Hematopoietic multipotent progenitor cell treated with erythropoietin and hydrocortisone succinate and interleukin-3 and kit ligand, for 8 days (in vitro differentiated cells): ENCODE measurements at regions not wholly inside any gene's neighbourhood (a gene's known extent, or its start where the extent isn't known, plus 50 kb on each side); places are given as distances from the start of the nearest gene placed in this dataset.

Experiments
- DNase-seq: peaks from one replicate; pipeline ENCODE4 v3.0.0-alpha.2; 2015

GRCh38 chr3:117417411-117417810, 707.8 kb downstream of the TUSC7 start:
- DNase-seq: no peak

DNA sequence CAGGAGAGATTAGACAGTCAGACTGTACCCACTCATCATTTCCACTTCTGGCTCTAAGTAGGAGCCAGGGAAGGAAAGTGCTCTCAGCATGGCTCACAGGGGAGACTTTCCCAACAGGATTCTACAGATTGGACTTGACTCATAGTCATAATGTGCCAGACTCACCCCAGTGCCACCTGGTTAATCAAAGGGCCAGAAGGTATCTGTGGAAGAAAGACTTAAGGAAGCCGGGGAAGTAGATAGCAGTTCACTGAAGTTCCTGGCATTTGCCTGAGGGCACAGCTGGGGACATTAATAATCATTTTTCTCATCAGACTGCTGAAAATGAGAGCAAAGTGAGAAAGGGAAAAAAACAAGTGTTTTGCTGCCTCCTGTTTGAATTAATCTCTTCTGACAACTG, 717.5 kb downstream of the TUSC7 start:
- no peak for DNase-seq

GRCh38 chr3:117433427-117433826, 723.8 kb downstream of the TUSC7 start:
- no peak for DNase-seq

DNA sequence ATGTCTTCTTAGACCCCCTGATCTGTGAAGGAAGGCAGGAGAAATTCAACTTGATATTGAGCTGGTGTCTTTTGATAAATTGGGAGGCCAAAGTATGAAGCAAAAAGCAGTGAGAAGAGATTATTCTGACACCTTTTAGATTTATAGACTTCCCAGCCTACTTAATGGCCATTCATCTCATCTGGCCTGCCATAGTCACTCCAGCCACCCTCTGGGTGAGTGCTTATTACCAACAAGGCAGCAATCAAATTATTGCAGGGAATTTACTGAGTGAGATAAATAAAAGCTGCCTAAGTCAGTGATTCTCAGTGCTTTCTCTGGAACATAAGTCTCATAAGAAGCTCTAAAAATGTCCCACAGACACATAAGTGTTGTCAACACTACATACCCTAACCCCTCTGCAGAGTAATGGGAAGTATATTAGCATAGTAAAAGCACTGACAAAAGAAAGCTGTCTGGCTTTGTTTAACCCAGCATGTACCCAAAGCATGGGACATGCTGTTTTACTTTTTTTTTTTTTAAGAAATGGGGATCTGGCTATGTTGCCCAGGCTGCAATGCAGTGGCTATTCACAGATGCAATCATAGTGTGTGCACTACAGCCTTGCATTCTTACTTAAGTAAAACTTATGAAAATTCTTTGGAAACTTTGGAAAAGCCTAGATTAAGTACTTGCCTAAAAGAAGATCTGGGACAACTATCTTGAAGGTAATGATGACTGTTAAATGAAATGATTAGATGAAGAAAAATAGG, 725.3 kb downstream of the TUSC7 start:
- no peak for DNase-seq

DNA sequence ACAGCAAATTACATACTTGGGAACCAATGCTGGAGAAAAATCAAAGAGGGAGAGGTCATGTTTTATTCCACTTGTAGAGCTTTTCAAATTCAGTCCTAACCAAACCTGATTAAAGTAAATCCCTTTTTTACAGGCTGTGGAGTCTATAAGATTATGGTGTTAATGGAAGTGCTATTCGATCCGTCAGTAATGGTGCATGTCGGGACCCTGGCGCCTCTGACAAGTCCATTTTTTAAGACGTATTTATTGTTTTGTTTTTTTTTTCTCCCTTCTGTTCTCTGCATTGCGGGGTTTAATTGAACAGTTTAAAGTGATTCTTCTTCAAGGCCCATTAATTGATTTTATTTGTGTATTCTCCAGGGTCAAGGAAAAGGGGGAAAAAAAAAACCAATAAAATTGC, 725.9 kb downstream of the TUSC7 start:
- no peak for DNase-seq

GRCh38 chr3:117439812-117440211, 730.2 kb downstream of the TUSC7 start:
- DNase-seq: no peak

- DNase-seq: no peak
These were observed 732.3 kb downstream of the TUSC7 start for GRCh38 chr3:117441851-117442250.

GRCh38 chr3:117442566-117442965, 733.0 kb downstream of the TUSC7 start:
- no peak for DNase-seq

GRCh38 chr3:117443014-117443413, 733.4 kb downstream of the TUSC7 start:
- DNase-seq: no peak

DNA sequence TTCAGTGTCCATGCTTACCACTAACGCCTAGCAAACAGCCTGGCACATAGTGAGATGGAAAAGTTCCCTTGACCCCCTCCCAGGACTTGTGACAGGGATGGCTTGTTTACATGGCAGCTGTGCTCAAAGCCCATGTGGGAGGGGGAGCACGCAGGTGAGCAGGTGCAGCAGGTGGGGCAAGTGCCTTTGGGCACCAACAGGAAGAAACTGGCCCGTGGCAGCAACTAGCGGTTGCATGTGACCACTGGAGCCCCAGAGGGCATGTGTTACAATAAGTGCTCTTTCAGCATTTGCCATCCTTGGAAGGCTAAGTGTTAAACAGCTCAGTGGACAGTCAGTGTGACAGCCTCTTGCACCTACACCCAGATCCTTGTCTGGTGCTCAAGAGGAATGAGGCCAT, 734.6 kb downstream of the TUSC7 start:
- DNase-seq: no peak

DNA sequence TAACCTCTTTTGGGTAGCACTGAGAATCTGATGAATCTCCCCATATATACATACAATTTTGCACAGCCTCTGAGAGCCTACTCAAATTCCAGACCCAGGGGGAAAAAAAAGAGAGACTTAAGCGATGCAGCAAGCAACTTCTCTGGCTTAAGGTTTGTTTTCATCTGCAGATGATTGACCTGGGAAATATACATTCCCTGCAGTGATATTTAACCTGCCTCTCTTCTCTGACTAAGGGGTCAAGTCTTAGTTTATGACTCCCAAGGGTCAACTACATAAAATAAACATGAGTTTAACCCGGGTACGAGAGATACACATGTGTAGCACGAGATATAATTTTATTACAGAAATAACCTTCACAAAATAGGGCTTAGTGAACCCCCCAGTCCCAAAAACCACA, 737.8 kb downstream of the TUSC7 start:
- DNase-seq: no peak

DNA sequence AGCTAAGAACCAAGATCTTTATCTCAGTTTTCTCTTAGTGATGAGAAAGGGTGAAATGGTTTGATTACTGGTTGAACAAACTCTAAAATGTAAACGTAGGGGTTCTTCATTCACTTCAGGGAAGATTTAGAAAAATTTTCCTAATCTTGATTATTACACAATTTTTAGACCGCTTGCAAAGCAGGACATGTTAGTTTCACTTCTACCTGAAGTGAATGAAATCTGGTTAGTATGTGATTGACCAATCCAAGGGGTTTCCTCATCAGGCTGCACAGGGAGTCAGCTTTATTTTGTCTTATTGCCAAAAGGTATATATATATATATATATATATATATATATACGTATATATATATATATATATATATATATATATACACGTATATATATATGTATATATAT, 740.4 kb downstream of the TUSC7 start:
- no peak for DNase-seq

GRCh38 chr3:117454254-117454653, 744.7 kb downstream of the TUSC7 start:
- DNase-seq: no peak

DNA sequence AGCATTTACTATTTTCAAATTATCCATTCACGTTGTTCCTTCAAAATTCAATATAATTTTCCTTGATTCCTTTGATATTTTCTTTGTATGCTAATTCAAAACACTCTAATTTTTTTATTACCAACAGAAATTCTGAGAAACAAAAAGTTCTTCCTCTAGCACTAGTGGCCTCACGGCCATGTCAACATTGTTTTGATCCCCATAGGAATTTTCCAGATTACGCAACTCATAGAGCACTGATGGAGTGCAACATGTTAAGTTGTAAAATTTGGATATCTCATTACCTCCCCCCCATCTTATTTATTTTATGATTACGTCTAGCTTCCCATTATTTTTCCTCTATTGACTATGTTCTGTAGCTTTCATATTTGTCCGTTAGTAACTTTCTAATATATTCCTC, 745.3 kb downstream of the TUSC7 start:
- DNase-seq: no peak

- no peak for DNase-seq
These were observed 746.2 kb downstream of the TUSC7 start for GRCh38 chr3:117455782-117456181.

- no peak for DNase-seq
These were observed 753.9 kb downstream of the TUSC7 start for GRCh38 chr3:117463276-117464115.

DNA sequence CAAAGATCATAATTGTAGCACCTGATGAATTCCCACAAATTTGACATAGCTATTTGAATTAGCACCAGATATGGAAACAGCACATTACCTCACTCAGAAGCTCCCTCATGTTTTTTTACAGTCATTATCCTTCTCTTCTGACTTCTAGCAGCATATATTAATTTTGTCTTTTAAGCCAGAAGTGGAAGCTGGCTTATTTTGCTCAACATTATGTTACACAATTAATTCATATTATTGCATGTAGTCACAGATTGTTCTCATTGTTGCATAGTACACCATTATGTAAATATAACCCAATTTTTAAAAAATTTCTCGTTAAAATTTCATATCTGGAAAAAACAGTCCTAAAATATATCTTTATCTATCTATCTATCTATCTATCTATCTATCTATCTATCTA, 762.3 kb downstream of the TUSC7 start:
- no peak for DNase-seq

GRCh38 chr3:117473981-117474538, 764.5 kb downstream of the TUSC7 start:
- DNase-seq: no peak

- DNase-seq: no peak
These were observed 767.0 kb downstream of the TUSC7 start for GRCh38 chr3:117476572-117476971.

DNA sequence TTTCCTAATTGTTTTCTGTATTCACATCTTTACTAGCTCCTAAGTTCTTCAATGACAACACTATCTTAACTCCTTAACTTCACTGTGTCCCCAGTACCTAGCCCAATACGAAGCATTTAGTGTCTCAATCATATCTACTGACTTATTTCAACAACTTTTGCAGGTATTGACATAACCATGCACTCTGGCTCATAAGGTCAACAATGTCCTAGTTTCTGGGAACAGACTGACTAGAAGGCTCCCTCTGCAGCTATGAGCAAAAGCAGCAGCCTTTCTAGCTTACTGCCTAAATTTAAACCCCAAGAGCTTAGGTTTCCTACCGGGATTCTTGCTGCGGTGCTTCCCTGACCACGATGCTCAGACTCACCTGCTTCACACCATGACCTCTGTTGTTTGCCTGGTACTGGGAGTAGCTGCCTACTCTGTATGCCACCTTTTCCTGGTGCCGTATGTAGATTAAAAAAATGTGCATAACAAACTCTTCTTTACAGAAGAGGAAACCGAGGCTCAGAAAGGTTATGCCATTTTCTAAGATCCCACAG, 767.7 kb downstream of the TUSC7 start:
- DNase-seq: no peak

DNA sequence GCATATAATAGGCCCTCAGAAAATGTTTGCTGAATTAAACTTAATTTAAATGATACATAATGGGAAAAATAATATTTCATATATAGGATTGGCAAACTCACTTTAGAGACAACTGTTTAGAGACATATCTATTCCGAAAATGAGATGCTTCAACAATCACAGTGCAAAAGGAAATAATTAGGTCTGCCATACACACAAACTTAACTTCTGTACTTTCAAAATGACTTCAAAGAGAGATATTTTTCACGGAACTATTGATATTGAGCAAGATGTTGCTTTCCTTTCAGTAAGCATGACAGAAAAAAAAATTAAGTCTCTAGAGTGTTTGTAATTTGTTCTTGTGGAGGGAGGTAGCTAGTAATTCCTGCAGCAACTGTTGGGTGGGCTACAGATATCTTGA, 769.5 kb downstream of the TUSC7 start:
- DNase-seq: no peak

DNA sequence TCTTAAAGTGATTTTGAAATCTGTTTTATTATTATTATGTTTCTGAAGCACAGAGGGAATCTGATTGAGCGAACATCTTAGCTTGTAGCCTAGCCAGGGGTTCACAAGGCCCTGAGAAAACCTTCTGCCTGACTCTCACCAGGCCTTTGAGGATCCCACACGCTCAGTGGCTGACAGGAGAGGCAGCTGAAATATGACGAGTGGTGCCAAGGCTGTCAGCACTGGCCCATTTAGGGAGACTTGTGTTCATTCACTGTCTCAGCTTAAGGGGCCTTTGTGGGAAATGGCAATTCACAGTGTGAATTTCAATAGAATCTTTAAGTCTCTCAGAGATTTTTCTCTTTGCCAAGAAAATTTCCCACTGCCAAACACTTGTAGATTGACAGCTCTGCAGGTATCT, 770.9 kb downstream of the TUSC7 start:
- DNase-seq: no peak

- no peak for DNase-seq
These were observed 771.4 kb downstream of the TUSC7 start for GRCh38 chr3:117480972-117481371.

- no peak for DNase-seq
These were observed 774.3 kb downstream of the TUSC7 start for GRCh38 chr3:117483839-117484238.
